Adrenal gland (tissue), 9 donors: ENCODE measurements at regions not wholly inside any gene's neighbourhood (a gene's known extent, or its start where the extent isn't known, plus 50 kb on each side); places are given as distances from the start of the nearest gene placed in this dataset.

Experiments
- DNase-seq, 7 donors: peaks; one replicate each; pipeline ENCODE4 v3.0.0-alpha.2; 2019 to 2020
- H3K27ac ChIP-seq, 5 donors: fragments of 200-600 bp; sonication (generic) in 4 of 5; 1 replicate in 3 of 5; 2 replicates in 2 of 5; pipeline versions ENCODE4 v1.5.1 to v1.8.0; 2016 to 2020; ENCODE audit warnings: mild to moderate bottlenecking in 1 of 5
- H3K27me3 ChIP-seq: fragments of 200-600 bp; 2 replicates; pipeline ENCODE4 v1.8.0; 2021
- H3K36me3 ChIP-seq, 2 donors: fragments of 200-600 bp; replicated peaks in 1 of 2; 1 replicate in 1 of 2; 2 replicates in 1 of 2; pipeline versions ENCODE4 v1.5.1 to v1.8.0; 2018 to 2022
- H3K4me1 ChIP-seq, 2 donors: fragments of 200-600 bp; replicated peaks in 1 of 2; 1 replicate in 1 of 2; 2 replicates in 1 of 2; pipeline versions ENCODE4 v1.5.1 to v1.8.0; 2018 to 2021
- H3K4me3 ChIP-seq, 4 donors: fragments of 200-600 bp; sonication (generic) in 3 of 4; one replicate each; pipeline ENCODE4 v1.5.1; 2016 to 2018
- H3K9me3 ChIP-seq, 3 donors: fragments of 200-600 bp; sonication (generic) in 1 of 3; replicated peaks in 1 of 3; 1 replicate in 2 of 3; 2 replicates in 1 of 3; pipeline versions ENCODE4 v1.5.1 to v1.8.0; 2016 to 2021
- POLR2A ChIP-seq, 2 donors: fragments of 450-650 bp; IDR thresholded peaks; one replicate each; pipeline ENCODE4 v1.6.1; 2017; ENCODE audit warnings: antibody characterized with exemption in 2 of 2, mild to moderate bottlenecking in 2 of 2, moderate library complexity in 1 of 2
- WGBS, 4 donors: extraction: QIAGEN DNeasy Blood & Tissue Kit in 2 of 4; methylation state at CpG; one replicate each; pipeline versions ENCODE4 v1.1.5 to v1.1.7; 2013 to 2017; 5-methylcytosine and 5-hydroxymethylcytosine counted together
- intact Hi-C, 2 donors: fragments of 100-400 bp; cut with DNase I; formaldehyde crosslinking; loops; one replicate each; pipeline versions ENCODE4 v1.14.1 to v1.15.0; 2022 to 2023
- TF ChIP-seq, protein P1 (sequence below), 6 experiments: fragments of 450-650 bp in 4 of 6; fragments of 200-600 bp in 2 of 6; sonication (generic) in 1 of 6; IDR thresholded peaks; 1 replicate in 5 of 6; 2 replicates in 1 of 6; pipeline versions ENCODE4 v1.5.1 to v1.8.0; 2016 to 2021; ENCODE audit warnings: antibody characterized with exemption in 6 of 6, mild to moderate bottlenecking in 2 of 6, moderate library complexity in 1 of 6
- donor health status: healthy with polysubstance abuse.
- donor health status: Bipolar disorder and iron deficiency.
- donor health status: DM: yes; HTN: yes; CAD: no.
- donor health status: DM: no; HTN: no; CAD: no.
- donor health status: DM: no; HTN: no; CAD: no.

DNA sequence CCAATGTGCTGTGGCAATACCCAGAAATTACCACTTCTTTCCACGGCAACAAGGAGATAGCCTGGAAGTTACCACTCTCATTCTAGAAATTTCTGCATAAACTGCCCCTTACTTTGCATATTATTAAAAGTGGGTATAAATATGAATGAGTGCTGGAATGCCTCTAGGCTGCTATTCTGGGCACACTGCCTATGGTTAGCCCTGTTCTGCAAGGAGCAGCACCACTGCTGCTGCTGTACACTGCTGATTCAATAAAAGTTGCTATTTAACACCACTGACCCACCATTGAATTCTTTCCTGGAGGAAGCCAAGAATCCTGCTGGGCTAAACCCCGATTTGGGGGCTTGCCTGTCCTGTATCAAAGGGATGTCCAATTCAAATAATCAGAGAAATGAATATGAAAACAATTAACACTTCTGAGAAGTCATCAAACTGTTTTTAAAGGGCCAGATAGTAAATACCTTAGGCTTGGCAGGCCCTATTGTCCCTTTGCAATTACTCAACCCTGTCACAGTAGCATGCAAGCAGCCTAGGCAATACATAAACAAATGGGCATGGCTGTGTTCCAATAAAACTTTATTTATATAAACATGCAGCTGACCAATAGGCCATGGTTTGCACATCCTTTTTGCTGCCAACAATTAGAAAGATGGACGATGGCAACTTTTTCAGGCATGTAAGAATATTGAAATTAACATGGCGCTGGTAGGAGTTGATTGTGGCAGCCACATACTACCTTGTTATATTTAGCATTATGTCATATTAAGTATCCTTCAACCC, 369.4 kb upstream of the B3GALT2 start:
- intact Hi-C loops, result no loop called here
- Histone ChIP-seq H3K36me3 (no peaks in the 10 kb centered on the region), H3K4me1 (peaks cover 0 to 3% of the 10 kb centered on the region in 2 donors), H3K9me3 (no peaks in the 10 kb centered on the region), H3K4me3 (no peak overlapping the region), H3K27me3 (no peaks in the 10 kb centered on the region), H3K27ac (no peak overlapping the region)
- WGBS, 4 donors, result 88 to 91% (median 90%) methylated on average over 4 of the region's 4 CpGs
- TF ChIP-seq, protein P1, sequence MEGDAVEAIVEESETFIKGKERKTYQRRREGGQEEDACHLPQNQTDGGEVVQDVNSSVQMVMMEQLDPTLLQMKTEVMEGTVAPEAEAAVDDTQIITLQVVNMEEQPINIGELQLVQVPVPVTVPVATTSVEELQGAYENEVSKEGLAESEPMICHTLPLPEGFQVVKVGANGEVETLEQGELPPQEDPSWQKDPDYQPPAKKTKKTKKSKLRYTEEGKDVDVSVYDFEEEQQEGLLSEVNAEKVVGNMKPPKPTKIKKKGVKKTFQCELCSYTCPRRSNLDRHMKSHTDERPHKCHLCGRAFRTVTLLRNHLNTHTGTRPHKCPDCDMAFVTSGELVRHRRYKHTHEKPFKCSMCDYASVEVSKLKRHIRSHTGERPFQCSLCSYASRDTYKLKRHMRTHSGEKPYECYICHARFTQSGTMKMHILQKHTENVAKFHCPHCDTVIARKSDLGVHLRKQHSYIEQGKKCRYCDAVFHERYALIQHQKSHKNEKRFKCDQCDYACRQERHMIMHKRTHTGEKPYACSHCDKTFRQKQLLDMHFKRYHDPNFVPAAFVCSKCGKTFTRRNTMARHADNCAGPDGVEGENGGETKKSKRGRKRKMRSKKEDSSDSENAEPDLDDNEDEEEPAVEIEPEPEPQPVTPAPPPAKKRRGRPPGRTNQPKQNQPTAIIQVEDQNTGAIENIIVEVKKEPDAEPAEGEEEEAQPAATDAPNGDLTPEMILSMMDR (IDR thresholded peaks at IDR 0.05), result no peak
- no peak for TF ChIP-seq POLR2A (IDR thresholded peaks at IDR 0.05)
- no peak for DNase-seq

GRCh38 chr1:193553564-193553963, 367.2 kb upstream of the B3GALT2 start:
- Histone ChIP-seq H3K27ac (no peak overlapping the region), H3K27me3 (no peaks in the 10 kb centered on the region), H3K36me3 (no peaks in the 10 kb centered on the region), H3K4me3 (no peak overlapping the region), H3K4me1 (peaks cover 0 to 1% of the 10 kb centered on the region in 2 donors), H3K9me3 (no peaks in the 10 kb centered on the region)
- DNase-seq, result no peak
- TF ChIP-seq, protein P1 (IDR thresholded peaks at IDR 0.05), result no peak
- TF ChIP-seq POLR2A (IDR thresholded peaks at IDR 0.05), result no peak
- intact Hi-C loops, result no loop called here
- WGBS, 4 donors, result 90 to 100% (median 95%) methylated on average over 2 of the region's 2 CpGs

GRCh38 chr1:193552274-193552673, 365.9 kb upstream of the B3GALT2 start:
- WGBS, 4 donors, result 94 to 99% (median 97%) methylated on average over 3 to 4 of the region's 4 CpGs
- no peaks in the 10 kb centered on the region for H3K27me3 ChIP-seq
- H3K4me3 ChIP-seq, result no peak overlapping the region
- TF ChIP-seq, protein P1 (IDR thresholded peaks at IDR 0.05), result no peak
- TF ChIP-seq POLR2A (IDR thresholded peaks at IDR 0.05), result no peak
- H3K27ac ChIP-seq, result no peak overlapping the region
- intact Hi-C loops, result no loop called here
- H3K36me3 ChIP-seq, result no peaks in the 10 kb centered on the region
- DNase-seq, result no peak
- H3K4me1 ChIP-seq, result peaks cover 0 to 7% of the 10 kb centered on the region in 2 donors
- no peaks in the 10 kb centered on the region for H3K9me3 ChIP-seq

DNA sequence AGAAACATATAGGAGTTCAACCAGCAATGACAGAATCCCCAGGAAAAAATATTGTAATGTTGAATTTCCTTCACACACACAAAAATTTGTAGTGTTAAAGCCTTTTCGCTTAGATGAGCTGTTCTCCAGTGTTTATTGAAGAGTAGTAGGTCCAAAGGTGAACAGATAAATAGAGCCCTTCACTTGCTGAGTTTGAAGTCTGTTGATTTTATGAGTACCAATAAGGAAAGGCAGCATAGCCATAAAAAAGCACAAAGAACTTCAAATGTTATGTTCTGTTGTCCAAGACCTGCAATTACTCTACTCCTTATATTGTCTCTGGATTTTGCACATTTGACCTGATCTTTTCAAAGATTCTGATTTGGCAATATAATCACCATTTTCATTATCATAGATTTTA, 362.7 kb upstream of the B3GALT2 start:
- 92 to 100% (median 96%) methylated on average over 1 of the region's 1 CpG for WGBS, 4 donors

More for the DNA sequence above, 362.7 kb upstream of the B3GALT2 start:
- no peak overlapping the region for H3K27ac ChIP-seq
- TF ChIP-seq, protein P1 (IDR thresholded peaks at IDR 0.05), result no peak
- no peak for TF ChIP-seq POLR2A (IDR thresholded peaks at IDR 0.05)
- intact Hi-C loops, result no loop called here
- peaks cover 0 to 7% of the 10 kb centered on the region in 2 donors for H3K4me1 ChIP-seq
- no peak for DNase-seq
- H3K9me3 ChIP-seq, result no peaks in the 10 kb centered on the region
- H3K36me3 ChIP-seq, result no peaks in the 10 kb centered on the region
- H3K27me3 ChIP-seq, result no peaks in the 10 kb centered on the region
- H3K4me3 ChIP-seq, result no peak overlapping the region
